ENCODE measurements at regions not wholly inside any gene's neighbourhood (a gene's known extent, or its start where the extent isn't known, plus 50 kb on each side); places are given as distances from the start of the nearest gene placed in this dataset.

GRCh38 chr20:41887500-41887899 lies 269.3 kb upstream of the CHD6 start:
- TF ChIP-seq, protein P1, sequence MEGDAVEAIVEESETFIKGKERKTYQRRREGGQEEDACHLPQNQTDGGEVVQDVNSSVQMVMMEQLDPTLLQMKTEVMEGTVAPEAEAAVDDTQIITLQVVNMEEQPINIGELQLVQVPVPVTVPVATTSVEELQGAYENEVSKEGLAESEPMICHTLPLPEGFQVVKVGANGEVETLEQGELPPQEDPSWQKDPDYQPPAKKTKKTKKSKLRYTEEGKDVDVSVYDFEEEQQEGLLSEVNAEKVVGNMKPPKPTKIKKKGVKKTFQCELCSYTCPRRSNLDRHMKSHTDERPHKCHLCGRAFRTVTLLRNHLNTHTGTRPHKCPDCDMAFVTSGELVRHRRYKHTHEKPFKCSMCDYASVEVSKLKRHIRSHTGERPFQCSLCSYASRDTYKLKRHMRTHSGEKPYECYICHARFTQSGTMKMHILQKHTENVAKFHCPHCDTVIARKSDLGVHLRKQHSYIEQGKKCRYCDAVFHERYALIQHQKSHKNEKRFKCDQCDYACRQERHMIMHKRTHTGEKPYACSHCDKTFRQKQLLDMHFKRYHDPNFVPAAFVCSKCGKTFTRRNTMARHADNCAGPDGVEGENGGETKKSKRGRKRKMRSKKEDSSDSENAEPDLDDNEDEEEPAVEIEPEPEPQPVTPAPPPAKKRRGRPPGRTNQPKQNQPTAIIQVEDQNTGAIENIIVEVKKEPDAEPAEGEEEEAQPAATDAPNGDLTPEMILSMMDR (IDR thresholded peaks at IDR 0.05 in 2 of 3, conservative IDR thresholded peaks at IDR 0.05 in 1 of 3; ENCODE audit: borderline replicate concordance in 1 of 3, insufficient read depth in 1 of 3, low read depth in 2 of 3, low read length in 2 of 3), result no peak
- no peak for TF ChIP-seq CBX3 (IDR thresholded peaks at IDR 0.05; ENCODE audit: low read depth)
